ENCODE measurements at regions not wholly inside any gene's neighbourhood (a gene's known extent, or its start where the extent isn't known, plus 50 kb on each side); places are given as distances from the start of the nearest gene placed in this dataset.

- TF ChIP-seq ZNF274 (IDR thresholded peaks at IDR 0.05; ENCODE audit: low read depth, low read length) (no peak), SUZ12 (IDR thresholded peaks at IDR 0.05; ENCODE audit: extremely low read depth, insufficient read depth, insufficient read length) (no peak), YY1 (IDR thresholded peaks at IDR 0.05; ENCODE audit: insufficient read depth, insufficient read length) (no peak)
- Histone ChIP-seq H3K27me3 (ENCODE audit: insufficient read depth, insufficient read length) (no peaks in the 10 kb centered on the region), H3K4me1 (ENCODE audit: insufficient read depth, insufficient read length) (no peaks in the 10 kb centered on the region), H3K4me3 (ENCODE audit: insufficient read length, low read depth) (no peak overlapping the region), H3K36me3 (ENCODE audit: insufficient read depth, insufficient read length, low read length) (no peaks in the 10 kb centered on the region), H3K9ac (ENCODE audit: insufficient read length, low read depth) (no peak overlapping the region), H3K9me3 (ENCODE audit: insufficient read depth, low read length) (no peaks in the 10 kb centered on the region)
- no peak for DNase-seq (ENCODE audit: low read depth, low spot score)
These were observed 76.7 kb downstream of the SST start for GRCh38 chr3:187593451-187593850.

DNA sequence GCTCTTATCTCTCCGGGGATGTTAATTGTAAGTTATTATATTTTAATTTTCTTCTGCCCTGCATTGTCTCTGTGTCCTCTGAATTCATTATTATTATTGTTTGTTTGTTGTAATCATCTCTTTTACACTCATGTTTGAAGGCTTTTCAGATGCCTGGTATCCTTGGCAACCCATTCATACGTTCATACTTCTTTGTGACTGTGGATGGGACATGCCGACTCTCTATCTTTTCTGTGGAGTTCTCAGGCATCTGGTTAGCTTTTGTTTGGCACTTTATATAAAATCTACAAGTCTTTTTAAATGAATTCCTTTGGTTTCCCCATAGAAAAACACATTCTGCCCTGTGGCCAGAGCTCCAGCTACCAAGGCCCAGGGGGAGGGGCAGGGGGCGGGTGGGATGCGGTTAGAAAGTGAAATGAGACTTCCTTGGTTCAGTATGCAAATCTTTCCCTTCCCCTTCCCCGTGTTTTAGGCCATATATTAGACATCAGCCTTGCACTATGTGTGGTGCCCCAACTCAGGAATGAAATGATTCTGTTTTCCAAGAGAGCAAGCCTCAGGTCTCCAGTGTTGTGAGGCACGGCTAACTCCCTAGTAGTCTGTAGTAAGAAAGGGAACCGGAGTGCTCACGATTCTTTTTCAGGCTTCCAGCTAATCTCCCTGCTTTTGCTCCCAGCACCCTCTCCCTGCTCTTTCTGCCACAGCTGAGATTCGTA is 79.2 kb downstream of the SST start:
- H3K4me1 ChIP-seq (ENCODE audit: insufficient read depth, insufficient read length): no peaks in the 10 kb centered on the region
- no peaks in the 10 kb centered on the region for H3K36me3 ChIP-seq (ENCODE audit: insufficient read depth, insufficient read length, low read length)
- no peak for DNase-seq (ENCODE audit: low read depth, low spot score)
- no peaks in the 10 kb centered on the region for H3K9me3 ChIP-seq (ENCODE audit: insufficient read depth, low read length)
- H3K9ac ChIP-seq (ENCODE audit: insufficient read length, low read depth): peak overlapping the region; percentile 58
- H3K27me3 ChIP-seq (ENCODE audit: insufficient read depth, insufficient read length): no peaks in the 10 kb centered on the region
- TF ChIP-seq ZNF274 (IDR thresholded peaks at IDR 0.05; ENCODE audit: low read depth, low read length) (no peak), SUZ12 (IDR thresholded peaks at IDR 0.05; ENCODE audit: extremely low read depth, insufficient read depth, insufficient read length) (no peak), YY1 (IDR thresholded peaks at IDR 0.05; ENCODE audit: insufficient read depth, insufficient read length) (no peak)
- H3K4me3 ChIP-seq (ENCODE audit: insufficient read length, low read depth): no peak overlapping the region

DNA sequence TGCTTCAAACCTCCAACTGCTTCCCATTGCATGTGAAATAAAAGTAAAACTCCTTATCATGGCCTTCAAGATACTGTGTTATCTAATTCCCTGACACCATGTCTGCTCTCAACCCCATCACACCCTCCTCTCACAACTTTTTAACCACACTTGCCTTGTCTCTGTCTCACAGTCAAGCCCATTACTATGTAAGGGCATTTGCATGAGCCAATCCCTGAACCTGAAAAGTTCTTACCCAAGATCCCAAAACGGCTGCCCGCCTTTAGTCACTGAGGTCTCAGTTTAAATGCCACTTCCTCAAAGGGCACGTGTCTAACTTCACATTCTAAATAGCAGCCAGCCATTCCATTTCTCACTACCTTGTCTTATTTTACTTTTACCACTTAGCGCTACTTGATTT is 83.1 kb downstream of the SST start:
- Histone ChIP-seq H3K36me3 (ENCODE audit: insufficient read depth, insufficient read length, low read length) (no peaks in the 10 kb centered on the region), H3K27me3 (ENCODE audit: insufficient read depth, insufficient read length) (no peaks in the 10 kb centered on the region), H3K9ac (ENCODE audit: insufficient read length, low read depth) (no peak overlapping the region), H3K4me3 (ENCODE audit: insufficient read length, low read depth) (no peak overlapping the region), H3K4me1 (ENCODE audit: insufficient read depth, insufficient read length) (no peaks in the 10 kb centered on the region), H3K9me3 (ENCODE audit: insufficient read depth, low read length) (no peaks in the 10 kb centered on the region)
- TF ChIP-seq YY1 (IDR thresholded peaks at IDR 0.05; ENCODE audit: insufficient read depth, insufficient read length): no peak
- TF ChIP-seq ZNF274 (IDR thresholded peaks at IDR 0.05; ENCODE audit: low read depth, low read length): no peak
- no peak for TF ChIP-seq SUZ12 (IDR thresholded peaks at IDR 0.05; ENCODE audit: extremely low read depth, insufficient read depth, insufficient read length)
- DNase-seq (ENCODE audit: low read depth, low spot score): no peak

- no peak for DNase-seq (ENCODE audit: low read depth, low spot score)
- H3K4me3 ChIP-seq (ENCODE audit: insufficient read length, low read depth): no peak overlapping the region
- H3K27me3 ChIP-seq (ENCODE audit: insufficient read depth, insufficient read length): no peaks in the 10 kb centered on the region
- H3K9ac ChIP-seq (ENCODE audit: insufficient read length, low read depth): no peak overlapping the region
- no peaks in the 10 kb centered on the region for H3K4me1 ChIP-seq (ENCODE audit: insufficient read depth, insufficient read length)
- TF ChIP-seq ZNF274 (IDR thresholded peaks at IDR 0.05; ENCODE audit: low read depth, low read length) (no peak), SUZ12 (IDR thresholded peaks at IDR 0.05; ENCODE audit: extremely low read depth, insufficient read depth, insufficient read length) (no peak), YY1 (IDR thresholded peaks at IDR 0.05; ENCODE audit: insufficient read depth, insufficient read length) (no peak)
- H3K36me3 ChIP-seq (ENCODE audit: insufficient read depth, insufficient read length, low read length): no peaks in the 10 kb centered on the region
- no peaks in the 10 kb centered on the region for H3K9me3 ChIP-seq (ENCODE audit: insufficient read depth, low read length)
These were observed 84.0 kb downstream of the SST start for GRCh38 chr3:187586226-187586625.

DNA sequence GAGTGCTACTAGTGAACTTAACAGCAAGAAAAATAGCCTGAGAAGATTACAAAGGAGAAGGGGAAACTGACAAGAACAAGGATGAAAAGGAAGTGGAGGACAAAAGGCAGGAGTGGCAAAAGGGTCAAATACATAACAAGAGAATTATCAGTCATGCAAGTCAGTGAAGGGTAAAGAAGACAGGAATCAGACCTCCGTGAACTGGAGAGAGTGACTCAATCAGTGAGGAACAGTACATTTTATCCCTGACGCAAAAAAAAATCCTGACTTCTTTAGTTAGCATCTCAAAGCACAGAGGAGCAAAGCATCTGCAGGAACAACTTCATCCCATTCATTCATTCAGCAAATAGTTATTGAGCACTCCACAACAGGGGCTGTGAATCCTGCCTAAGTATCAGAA is 97.8 kb downstream of the SST start:
- TF ChIP-seq SUZ12 (IDR thresholded peaks at IDR 0.05; ENCODE audit: extremely low read depth, insufficient read depth, insufficient read length) (no peak), ZNF274 (IDR thresholded peaks at IDR 0.05; ENCODE audit: low read depth, low read length) (no peak), YY1 (IDR thresholded peaks at IDR 0.05; ENCODE audit: insufficient read depth, insufficient read length) (no peak)
- Histone ChIP-seq H3K9me3 (ENCODE audit: insufficient read depth, low read length) (no peaks in the 10 kb centered on the region), H3K4me3 (ENCODE audit: insufficient read length, low read depth) (no peak overlapping the region), H3K27me3 (ENCODE audit: insufficient read depth, insufficient read length) (no peaks in the 10 kb centered on the region), H3K4me1 (ENCODE audit: insufficient read depth, insufficient read length) (peaks cover 6% of the 10 kb centered on the region), H3K36me3 (ENCODE audit: insufficient read depth, insufficient read length, low read length) (no peaks in the 10 kb centered on the region), H3K9ac (ENCODE audit: insufficient read length, low read depth) (no peak overlapping the region)
- no peak for DNase-seq (ENCODE audit: low read depth, low spot score)

GRCh38 chr3:187571701-187572100 is 98.5 kb downstream of the SST start:
- peaks cover 9% of the 10 kb centered on the region for H3K4me1 ChIP-seq (ENCODE audit: insufficient read depth, insufficient read length)
- DNase-seq (ENCODE audit: low read depth, low spot score): no peak
- no peaks in the 10 kb centered on the region for H3K9me3 ChIP-seq (ENCODE audit: insufficient read depth, low read length)
- TF ChIP-seq YY1 (IDR thresholded peaks at IDR 0.05; ENCODE audit: insufficient read depth, insufficient read length): no peak
- no peak for TF ChIP-seq SUZ12 (IDR thresholded peaks at IDR 0.05; ENCODE audit: extremely low read depth, insufficient read depth, insufficient read length)
- no peak for TF ChIP-seq ZNF274 (IDR thresholded peaks at IDR 0.05; ENCODE audit: low read depth, low read length)
- no peak overlapping the region for H3K4me3 ChIP-seq (ENCODE audit: insufficient read length, low read depth)
- H3K9ac ChIP-seq (ENCODE audit: insufficient read length, low read depth): no peak overlapping the region
- no peaks in the 10 kb centered on the region for H3K27me3 ChIP-seq (ENCODE audit: insufficient read depth, insufficient read length)
- H3K36me3 ChIP-seq (ENCODE audit: insufficient read depth, insufficient read length, low read length): no peaks in the 10 kb centered on the region

DNA sequence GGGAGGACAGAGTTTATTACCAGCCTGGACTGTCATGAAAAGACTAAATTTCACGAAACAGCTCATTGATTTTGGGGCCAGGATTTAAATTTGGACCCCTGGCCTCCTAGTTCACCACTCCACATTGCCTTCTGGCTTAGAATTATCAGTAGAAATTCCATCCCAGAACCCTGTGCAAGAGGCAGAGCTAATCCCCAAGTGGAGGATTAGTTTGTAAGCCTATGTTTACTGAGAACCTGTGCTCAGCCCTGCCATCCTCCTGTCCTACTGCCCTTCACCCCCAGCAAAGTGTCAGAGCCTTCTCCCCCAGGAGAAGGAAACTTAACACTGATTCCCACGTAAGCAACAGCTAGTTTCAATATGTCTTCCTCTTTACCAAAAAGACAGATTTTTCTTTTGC is 99.4 kb downstream of the SST start:
- no peak for DNase-seq (ENCODE audit: low read depth, low spot score)
- no peaks in the 10 kb centered on the region for H3K27me3 ChIP-seq (ENCODE audit: insufficient read depth, insufficient read length)

More for the DNA sequence above, 99.4 kb downstream of the SST start:
- Histone ChIP-seq H3K4me3 (ENCODE audit: insufficient read length, low read depth) (no peak overlapping the region), H3K9me3 (ENCODE audit: insufficient read depth, low read length) (no peaks in the 10 kb centered on the region), H3K9ac (ENCODE audit: insufficient read length, low read depth) (no peak overlapping the region), H3K4me1 (ENCODE audit: insufficient read depth, insufficient read length) (peaks cover 9% of the 10 kb centered on the region), H3K36me3 (ENCODE audit: insufficient read depth, insufficient read length, low read length) (no peaks in the 10 kb centered on the region)
- TF ChIP-seq SUZ12 (IDR thresholded peaks at IDR 0.05; ENCODE audit: extremely low read depth, insufficient read depth, insufficient read length) (no peak), YY1 (IDR thresholded peaks at IDR 0.05; ENCODE audit: insufficient read depth, insufficient read length) (no peak), ZNF274 (IDR thresholded peaks at IDR 0.05; ENCODE audit: low read depth, low read length) (no peak)

Measured in NT2/D1 (cell line).